GM23338 (cell line): ENCODE measurements at regions not wholly inside any gene's neighbourhood (a gene's known extent, or its start where the extent isn't known, plus 50 kb on each side); places are given as distances from the start of the nearest gene placed in this dataset.

Experiments
- CREB1 ChIP-seq: fragments of 250-450 bp; sonication (Bioruptor Pico); IDR thresholded peaks from 2 replicates; pipeline ENCODE4 v1.5.0; 2020; ENCODE audit warnings: low read depth, mild to moderate bottlenecking, moderate library complexity
- CTCF ChIP-seq, 2 experiments: fragments of 200-600 bp in 1 of 2; sonication (generic) in 1 of 2; conservative IDR thresholded peaks; 2 replicates each; pipeline versions ENCODE4 v1.5.1 to v1.6.1; 2016 to 2017; ENCODE audit warnings: antibody characterized with exemption in 2 of 2, low read depth in 2 of 2, mild to moderate bottlenecking in 2 of 2, moderate library complexity in 1 of 2
- EZH2 ChIP-seq: fragments of 200-600 bp; sonication (generic); IDR thresholded peaks from one replicate; pipeline ENCODE4 v1.8.0; 2017; ENCODE audit warnings: antibody characterized with exemption, mild to moderate bottlenecking, low read depth; ENCODE audit not compliant: unreplicated experiment

DNA sequence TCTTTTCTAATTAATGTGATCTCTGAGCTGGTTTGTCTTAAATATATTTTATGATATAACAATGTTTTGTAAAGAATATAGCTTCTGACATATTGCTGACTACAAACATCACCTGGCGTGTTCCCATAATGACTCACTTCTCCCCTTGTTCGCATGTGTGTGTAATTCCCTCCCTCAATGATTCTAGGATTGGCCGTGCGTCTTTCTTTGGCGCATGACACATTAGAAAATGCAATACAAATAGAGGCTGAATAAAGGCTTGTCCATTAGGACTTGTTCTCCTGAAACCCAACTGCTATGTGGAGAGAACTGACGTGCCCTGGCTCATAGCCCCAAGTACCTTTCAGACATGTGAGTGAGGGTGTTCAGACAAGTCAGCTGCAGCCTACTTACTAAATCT lies 159.7 kb upstream of the CDH20 start:
- no peak for TF ChIP-seq CTCF (conservative IDR thresholded peaks at IDR 0.05; ENCODE audit: low read depth in 2 of 2)
- TF ChIP-seq CREB1 (CRISPR knock-in tag), result no peak
- no peak for TF ChIP-seq EZH2
